ENCODE measurements at regions not wholly inside any gene's neighbourhood (a gene's known extent, or its start where the extent isn't known, plus 50 kb on each side); places are given as distances from the start of the nearest gene placed in this dataset.

DNA sequence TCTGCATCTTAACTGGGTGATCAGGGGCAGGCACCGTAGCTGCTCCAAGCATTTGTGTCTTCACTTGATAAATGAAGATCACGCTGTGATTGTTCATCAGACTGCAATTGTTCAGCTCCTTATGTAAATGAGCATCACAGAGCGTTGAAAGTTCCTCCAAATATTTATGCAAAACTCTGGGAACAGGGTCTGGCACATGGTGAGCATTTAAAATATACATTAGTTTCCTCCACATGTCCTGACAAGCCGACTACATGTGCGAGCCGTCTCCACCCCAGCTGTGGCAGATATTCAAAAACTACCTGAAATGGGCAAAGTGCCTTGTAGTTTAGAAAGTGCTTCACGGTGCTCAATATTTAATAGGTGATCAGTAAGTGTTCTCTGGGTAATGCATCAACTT, 175.1 kb upstream of the ID2 start:
- H3K4me3 Mint-ChIP-seq = no peak overlapping the region
- H4K20me1 ChIP-seq (ENCODE audit: control insufficient read depth, insufficient read depth, insufficient read length) = no peaks in the 10 kb centered on the region
- H3T11ph ChIP-seq (ENCODE audit: low read length) = no peak overlapping the region
- H3K23ac ChIP-seq (ENCODE audit: insufficient read length, low read depth, low read length) = no peak overlapping the region
- H3K4me1 Mint-ChIP-seq = peaks cover 11 to 13% of the 10 kb centered on the region in 2 experiments
- no peaks in the 10 kb centered on the region for H3K27me3 ChIP-seq (ENCODE audit: insufficient read depth, low read length)
- H4K91ac ChIP-seq (ENCODE audit: insufficient read length, low read depth, low read length) = no peak overlapping the region
- no peak overlapping the region for H2BK120ac ChIP-seq (ENCODE audit: low read depth, low read length, poor library complexity, severe bottlenecking)
- no peak overlapping the region for H3K56ac ChIP-seq (ENCODE audit: insufficient read length, low read depth, low read length)
- H2BK15ac ChIP-seq (ENCODE audit: low read depth, low read length) = no peak overlapping the region
- H3K9me3 ChIP-seq (ENCODE audit: control insufficient read depth, low read depth, low read length) = no peaks in the 10 kb centered on the region
- no peak overlapping the region for H2AK5ac ChIP-seq (ENCODE audit: insufficient read length, low read length)
- H3K4me1 ChIP-seq (ENCODE audit: insufficient read depth, low read length) = no peaks in the 10 kb centered on the region
- H3K79me2 ChIP-seq (ENCODE audit: insufficient read depth, low read length) = no peaks in the 10 kb centered on the region
- no peaks in the 10 kb centered on the region for H3K79me1 ChIP-seq (ENCODE audit: insufficient read depth, low read depth, low read length, poor library complexity, severe bottlenecking)
- H3K23me2 ChIP-seq (ENCODE audit: insufficient read length, low read depth, low read length, poor library complexity, severe bottlenecking) = no peaks in the 10 kb centered on the region
- no peak overlapping the region for H2BK12ac ChIP-seq (ENCODE audit: insufficient read length, low read depth, low read length)
- no peak overlapping the region for H3K14ac ChIP-seq (ENCODE audit: insufficient read depth, low read length)
- no peak overlapping the region for H3K27ac ChIP-seq (ENCODE audit: insufficient read length, low read depth, low read length)
- WGBS (ENCODE audit: extremely low coverage, insufficient read length, low lambda C conversion rate) = no CpG with 5 or more reads among the region's 7 CpGs
- peaks cover 27% of the 10 kb centered on the region in 2 experiments for H3K9me3 Mint-ChIP-seq
- no peak overlapping the region for H3K4me2 ChIP-seq (ENCODE audit: insufficient read depth, insufficient read length, low read length)
- H2AFZ ChIP-seq (ENCODE audit: low read length) = no peak overlapping the region
- H3K27me3 Mint-ChIP-seq (ENCODE audit: low read depth) = peaks cover 5% of the 10 kb centered on the region
- DNase-seq = no peak
- H3K27ac Mint-ChIP-seq = no peak overlapping the region
- no peak overlapping the region for H3K9ac ChIP-seq (ENCODE audit: extremely low read depth, insufficient read length, low read length)
- no peak overlapping the region for H2BK20ac ChIP-seq (ENCODE audit: low read depth, low read length, poor library complexity, severe bottlenecking)
- H3K18ac ChIP-seq (ENCODE audit: insufficient read length, low read depth, low read length) = no peak overlapping the region
- TF ChIP-seq, protein P1, sequence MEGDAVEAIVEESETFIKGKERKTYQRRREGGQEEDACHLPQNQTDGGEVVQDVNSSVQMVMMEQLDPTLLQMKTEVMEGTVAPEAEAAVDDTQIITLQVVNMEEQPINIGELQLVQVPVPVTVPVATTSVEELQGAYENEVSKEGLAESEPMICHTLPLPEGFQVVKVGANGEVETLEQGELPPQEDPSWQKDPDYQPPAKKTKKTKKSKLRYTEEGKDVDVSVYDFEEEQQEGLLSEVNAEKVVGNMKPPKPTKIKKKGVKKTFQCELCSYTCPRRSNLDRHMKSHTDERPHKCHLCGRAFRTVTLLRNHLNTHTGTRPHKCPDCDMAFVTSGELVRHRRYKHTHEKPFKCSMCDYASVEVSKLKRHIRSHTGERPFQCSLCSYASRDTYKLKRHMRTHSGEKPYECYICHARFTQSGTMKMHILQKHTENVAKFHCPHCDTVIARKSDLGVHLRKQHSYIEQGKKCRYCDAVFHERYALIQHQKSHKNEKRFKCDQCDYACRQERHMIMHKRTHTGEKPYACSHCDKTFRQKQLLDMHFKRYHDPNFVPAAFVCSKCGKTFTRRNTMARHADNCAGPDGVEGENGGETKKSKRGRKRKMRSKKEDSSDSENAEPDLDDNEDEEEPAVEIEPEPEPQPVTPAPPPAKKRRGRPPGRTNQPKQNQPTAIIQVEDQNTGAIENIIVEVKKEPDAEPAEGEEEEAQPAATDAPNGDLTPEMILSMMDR (conservative IDR thresholded peaks at IDR 0.05) = no peak
- no peak overlapping the region for H4K8ac ChIP-seq (replicated peaks; ENCODE audit: insufficient read length, low read depth, low read length)
- no peak overlapping the region for H3K4ac ChIP-seq (ENCODE audit: low read depth, low read length)
- H2BK5ac ChIP-seq (ENCODE audit: insufficient read length, low read length) = no peak overlapping the region
- H3K36me3 Mint-ChIP-seq (ENCODE audit: insufficient read depth in 1 of 3, low read depth in 3 of 3) = peaks cover 6 to 31% (median 11%) of the 10 kb centered on the region in 3 experiments
- H4K5ac ChIP-seq (ENCODE audit: insufficient read length, low read depth, low read length) = no peak overlapping the region

All from H9 (cell line).